ENCODE measurements at regions not wholly inside any gene's neighbourhood (a gene's known extent, or its start where the extent isn't known, plus 50 kb on each side); places are given as distances from the start of the nearest gene placed in this dataset.

GRCh38 chr14:65936342-65936975 is 523.9 kb downstream of the FUT8 start:
- DNase-seq, result no peak

- no peak for DNase-seq
Measured at GRCh38 chr14:65937079-65937959, 524.8 kb downstream of the FUT8 start.

GRCh38 chr14:65937960-65938316 is 525.4 kb downstream of the FUT8 start:
- DNase-seq, result no peak

- no peak for DNase-seq
Measured at GRCh38 chr14:65938738-65939137, 526.2 kb downstream of the FUT8 start.

GRCh38 chr14:65939184-65939583 is 526.7 kb downstream of the FUT8 start:
- DNase-seq, result no peak

- no peak for DNase-seq
Measured at GRCh38 chr14:65940056-65940735, 527.7 kb downstream of the FUT8 start.

GRCh38 chr14:65941091-65941490 is 528.6 kb downstream of the FUT8 start:
- no peak for DNase-seq

GRCh38 chr14:65943150-65943549 is 530.6 kb downstream of the FUT8 start:
- no peak for DNase-seq

- no peak for DNase-seq
Measured at GRCh38 chr14:65943916-65944410, 531.4 kb downstream of the FUT8 start.

GRCh38 chr14:65945327-65945726 is 532.8 kb downstream of the FUT8 start:
- DNase-seq, result no peak

GRCh38 chr14:65946494-65946893 is 534.0 kb downstream of the FUT8 start:
- DNase-seq, result no peak

- no peak for DNase-seq
Measured at GRCh38 chr14:65948302-65948701, 535.8 kb downstream of the FUT8 start.

- peak; percentile 38 for DNase-seq
Measured at GRCh38 chr14:65949711-65950516, 536.3 kb upstream of the CCDC196 start.

GRCh38 chr14:65954942-65955341 is 531.2 kb upstream of the CCDC196 start:
- DNase-seq, result no peak

- DNase-seq, result no peak
Measured at GRCh38 chr14:65957631-65958205, 528.5 kb upstream of the CCDC196 start.

- peak; percentile 51 for DNase-seq
Measured at GRCh38 chr14:65958664-65959562, 527.3 kb upstream of the CCDC196 start.

- DNase-seq, result no peak
Measured at GRCh38 chr14:65959563-65960024, 526.6 kb upstream of the CCDC196 start.

- DNase-seq, result peak; percentile 17
Measured at GRCh38 chr14:65961004-65961403, 525.2 kb upstream of the CCDC196 start.

- DNase-seq, result no peak
Measured at GRCh38 chr14:65962952-65963351, 523.2 kb upstream of the CCDC196 start.

- DNase-seq, result no peak
Measured at GRCh38 chr14:65964366-65964765, 521.8 kb upstream of the CCDC196 start.

GRCh38 chr14:65966188-65966587 is 520.0 kb upstream of the CCDC196 start:
- DNase-seq, result no peak

Data from tongue (tissue), 1 donor.